ENCODE measurements at regions not wholly inside any gene's neighbourhood (a gene's known extent, or its start where the extent isn't known, plus 50 kb on each side); places are given as distances from the start of the nearest gene placed in this dataset.

- Mint-ChIP-seq H3K36me3 (peaks cover 10% of the 10 kb centered on the region), H3K9me3 (no peaks in the 10 kb centered on the region), H3K4me1 (ENCODE audit: low read depth in 2 of 2) (peaks cover 18 to 22% of the 10 kb centered on the region in 2 donors), H3K27ac (no peak overlapping the region), H3K4me3 (no peak overlapping the region), H3K27me3 (no peaks in the 10 kb centered on the region)
- no peak for ATAC-seq
- DNase-seq (ENCODE audit: low spot score): no peak
Observed at GRCh38 chr13:99072356-99072755, 94.5 kb upstream of the DOCK9 start.

GRCh38 chr13:99072941-99073340 lies 95.1 kb upstream of the DOCK9 start:
- Mint-ChIP-seq H3K27ac (no peak overlapping the region), H3K36me3 (peaks cover 10% of the 10 kb centered on the region)
- ATAC-seq: no peak

GRCh38 chr13:99074693-99075092 lies 96.8 kb upstream of the DOCK9 start:
- H3K27ac Mint-ChIP-seq: no peak overlapping the region

More at GRCh38 chr13:99072941-99073340, 95.1 kb upstream of the DOCK9 start:
- Mint-ChIP-seq H3K9me3 (no peaks in the 10 kb centered on the region), H3K4me1 (ENCODE audit: low read depth in 2 of 2) (peaks cover 20 to 28% of the 10 kb centered on the region in 2 donors), H3K27me3 (no peaks in the 10 kb centered on the region), H3K4me3 (no peak overlapping the region)
- DNase-seq (ENCODE audit: low spot score): no peak

GRCh38 chr13:99075268-99076191 lies 97.7 kb upstream of the DOCK9 start:
- Mint-ChIP-seq H3K4me1 (ENCODE audit: low read depth in 2 of 2) (peaks cover 20 to 31% of the 10 kb centered on the region in 2 donors), H3K27ac (peak overlapping the region; percentile 67 to 97), H3K4me3 (peak overlapping the region; percentile 58), H3K27me3 (no peaks in the 10 kb centered on the region), H3K36me3 (peaks cover 10% of the 10 kb centered on the region), H3K9me3 (no peaks in the 10 kb centered on the region)
- DNase-seq (ENCODE audit: low spot score): no peak
- peak; percentile 80 to 93 for ATAC-seq

More at GRCh38 chr13:99074693-99075092, 96.8 kb upstream of the DOCK9 start:
- no peaks in the 10 kb centered on the region for H3K27me3 Mint-ChIP-seq
- DNase-seq (ENCODE audit: low spot score) (no peak), ATAC-seq (no peak)
- H3K36me3 Mint-ChIP-seq: peaks cover 10% of the 10 kb centered on the region
- no peak overlapping the region for H3K4me3 Mint-ChIP-seq
- H3K9me3 Mint-ChIP-seq: no peaks in the 10 kb centered on the region
- H3K4me1 Mint-ChIP-seq (ENCODE audit: low read depth in 2 of 2): peaks cover 20 to 28% of the 10 kb centered on the region in 2 donors

GRCh38 chr13:99078017-99078771 lies 100.3 kb upstream of the DOCK9 start:
- Mint-ChIP-seq H3K27ac (peak overlapping the region in 1 of 2 donors; percentile 28), H3K4me3 (no peak overlapping the region), H3K9me3 (no peaks in the 10 kb centered on the region), H3K36me3 (peaks cover 5% of the 10 kb centered on the region), H3K4me1 (ENCODE audit: low read depth in 2 of 2) (peaks cover 20 to 31% of the 10 kb centered on the region in 2 donors), H3K27me3 (no peaks in the 10 kb centered on the region)
- DNase-seq (ENCODE audit: low spot score): no peak
- ATAC-seq: no peak

- Mint-ChIP-seq H3K27ac (no peak overlapping the region), H3K9me3 (no peaks in the 10 kb centered on the region), H3K27me3 (no peaks in the 10 kb centered on the region), H3K4me1 (ENCODE audit: low read depth in 2 of 2) (peaks cover 33 to 39% of the 10 kb centered on the region in 2 donors), H3K36me3 (no peaks in the 10 kb centered on the region), H3K4me3 (no peak overlapping the region)
- DNase-seq (ENCODE audit: low spot score) (no peak), ATAC-seq (no peak)
Observed at GRCh38 chr13:99080131-99080530, 102.3 kb upstream of the DOCK9 start.

GRCh38 chr13:99083981-99084380 lies 106.1 kb upstream of the DOCK9 start:
- Mint-ChIP-seq H3K27ac (peak overlapping the region; percentile 37 to 59), H3K9me3 (no peaks in the 10 kb centered on the region), H3K4me3 (peak overlapping the region; percentile 67), H3K27me3 (no peaks in the 10 kb centered on the region), H3K36me3 (no peaks in the 10 kb centered on the region), H3K4me1 (ENCODE audit: low read depth in 2 of 2) (peaks cover 26 to 27% of the 10 kb centered on the region in 2 donors)
- no peak for ATAC-seq
- no peak for DNase-seq (ENCODE audit: low spot score)

- DNase-seq (ENCODE audit: low spot score) (no peak), ATAC-seq (no peak)
- H3K4me3 Mint-ChIP-seq: peak overlapping the region; percentile 67
- peak overlapping the region in 1 of 2 donors; percentile 37 for H3K27ac Mint-ChIP-seq
- peaks cover 25 to 26% of the 10 kb centered on the region in 2 donors for H3K4me1 Mint-ChIP-seq (ENCODE audit: low read depth in 2 of 2)
- H3K36me3 Mint-ChIP-seq: no peaks in the 10 kb centered on the region
- H3K27me3 Mint-ChIP-seq: no peaks in the 10 kb centered on the region
- H3K9me3 Mint-ChIP-seq: no peaks in the 10 kb centered on the region
Observed at GRCh38 chr13:99085139-99085807, 107.4 kb upstream of the DOCK9 start.

- Mint-ChIP-seq H3K4me1 (ENCODE audit: low read depth in 2 of 2) (peaks cover 25 to 26% of the 10 kb centered on the region in 2 donors), H3K27me3 (no peaks in the 10 kb centered on the region), H3K9me3 (no peaks in the 10 kb centered on the region), H3K36me3 (no peaks in the 10 kb centered on the region), H3K27ac (no peak overlapping the region), H3K4me3 (peak overlapping the region; percentile 67)
- DNase-seq (ENCODE audit: low spot score) (no peak), ATAC-seq (no peak)
Observed at GRCh38 chr13:99085808-99086266, 108.0 kb upstream of the DOCK9 start.

- H3K27me3 Mint-ChIP-seq: peaks cover 3% of the 10 kb centered on the region in 2 donors
- no peaks in the 10 kb centered on the region for H3K36me3 Mint-ChIP-seq
- no peaks in the 10 kb centered on the region for H3K9me3 Mint-ChIP-seq
- peaks cover 25 to 26% of the 10 kb centered on the region in 2 donors for H3K4me1 Mint-ChIP-seq (ENCODE audit: low read depth in 2 of 2)
- peak; percentile 83 for DNase-seq (ENCODE audit: low spot score)
- peak overlapping the region; percentile 67 for H3K4me3 Mint-ChIP-seq
- peak; percentile 75 to 81 for ATAC-seq
- H3K27ac Mint-ChIP-seq: no peak overlapping the region
Observed at GRCh38 chr13:99086267-99087097, 108.6 kb upstream of the DOCK9 start.

GRCh38 chr13:99087098-99087953 lies 109.5 kb upstream of the DOCK9 start:
- Mint-ChIP-seq H3K36me3 (no peaks in the 10 kb centered on the region), H3K4me1 (ENCODE audit: low read depth in 2 of 2) (peaks cover 25 to 26% of the 10 kb centered on the region in 2 donors), H3K27me3 (peaks cover 5 to 8% of the 10 kb centered on the region in 2 donors), H3K9me3 (no peaks in the 10 kb centered on the region), H3K27ac (peak overlapping the region; percentile 84 to 95), H3K4me3 (peak overlapping the region; percentile 93)
- ATAC-seq (peak; percentile 91 to 92), DNase-seq (ENCODE audit: low spot score) (peak; percentile 93)

GRCh38 chr13:99087954-99088491 lies 110.2 kb upstream of the DOCK9 start:
- peak overlapping the region; percentile 84 to 95 for H3K27ac Mint-ChIP-seq
- peaks cover 6 to 11% of the 10 kb centered on the region in 2 donors for H3K27me3 Mint-ChIP-seq
- no peak for DNase-seq (ENCODE audit: low spot score)
- H3K36me3 Mint-ChIP-seq: no peaks in the 10 kb centered on the region
- no peaks in the 10 kb centered on the region for H3K9me3 Mint-ChIP-seq
- ATAC-seq: peak in 1 of 2 donors; percentile 15
- H3K4me1 Mint-ChIP-seq (ENCODE audit: low read depth in 2 of 2): peaks cover 25 to 26% of the 10 kb centered on the region in 2 donors
- H3K4me3 Mint-ChIP-seq: peak overlapping the region; percentile 93

Measured in natural killer cell treated with Interleukin-12 subunit alpha and Interleukin-12 subunit beta and Interleukin-15 and Interleukin-18, amount 100 ng/mL, for 72 hours (primary cell).